B cell (primary cell): ENCODE measurements at regions not wholly inside any gene's neighbourhood (a gene's known extent, or its start where the extent isn't known, plus 50 kb on each side); places are given as distances from the start of the nearest gene placed in this dataset.

Experiments
- ATAC-seq: fragments of 200-7000 bp; cut with Tn5 transposase; one replicate; pipeline ENCODE4 v1.10.0; 2021; ENCODE audit warnings: low read depth, mild to moderate bottlenecking, moderate number of reproducible peaks, moderate library complexity
- CTCF ChIA-PET: fragments of 350-600 bp; sonication (Branson Sonifier 250); formaldehyde crosslinking; loops from one replicate; lab custom pipeline; 2021; ENCODE audit warnings: antibody characterized with exemption, inconsistent platforms; lab: Charles Lee
- POLR2A ChIA-PET: fragments of 350-600 bp; sonication (Branson Sonifier 250); formaldehyde crosslinking; loops from one replicate; lab custom pipeline; 2021; ENCODE audit warnings: antibody characterized with exemption; lab: Charles Lee
- DNase-seq: peaks from one replicate; pipeline ENCODE4 v3.0.0; 2013
- H2AFZ ChIP-seq: 2 replicates; pipeline ENCODE4 v1.6.1; 2012; ENCODE audit warnings: mild to moderate bottlenecking, low read depth, low read length; ENCODE audit not compliant: insufficient read depth, poor library complexity, severe bottlenecking
- H3K27ac ChIP-seq, 2 donors: 1 replicate in 1 of 2; 2 replicates in 1 of 2; pipeline ENCODE4 v1.5.1; 2012 to 2013; ENCODE audit warnings: low read length in 2 of 2, mild to moderate bottlenecking in 2 of 2, moderate library complexity in 1 of 2
- H3K27me3 ChIP-seq, 4 experiments: fragments of 200-600 bp in 1 of 4; sonication (generic) in 1 of 4; replicated peaks in 1 of 4; 1 replicate in 2 of 4; 2 replicates in 2 of 4; pipeline versions ENCODE4 v1.6.1 to v1.7.0; 2013 to 2016; ENCODE audit warnings: low read length in 3 of 4, mild to moderate bottlenecking in 2 of 4, mixed read lengths in 1 of 4, moderate library complexity in 1 of 4; ENCODE audit not compliant: insufficient read depth in 4 of 4, control insufficient read depth in 3 of 4; ENCODE audit errors: control extremely low read depth in 1 of 4
- H3K36me3 ChIP-seq, 2 experiments: replicated peaks in 1 of 2; 1 replicate in 1 of 2; 2 replicates in 1 of 2; pipeline versions ENCODE4 v1.6.1 to v1.7.1; 2013; ENCODE audit warnings: low read length in 1 of 2; ENCODE audit not compliant: insufficient read depth in 2 of 2, control insufficient read depth in 1 of 2; ENCODE audit errors: control extremely low read depth in 1 of 2, extremely low read depth in 1 of 2
- H3K4me1 ChIP-seq, 2 donors: fragments of 200-600 bp in 1 of 2; sonication (generic) in 1 of 2; 1 replicate in 1 of 2; 2 replicates in 1 of 2; pipeline versions ENCODE4 v1.5.1 to v1.6.1; 2013 to 2017; ENCODE audit warnings: low read length in 2 of 2; ENCODE audit not compliant: control insufficient read depth in 2 of 2, insufficient read depth in 2 of 2
- H3K4me2 ChIP-seq: replicated peaks from 2 replicates; pipeline ENCODE3; 2012; ENCODE audit warnings: mild to moderate bottlenecking, low read depth, low read length; ENCODE audit not compliant: poor library complexity, severe bottlenecking
- H3K4me3 ChIP-seq, 5 experiments: fragments of 200-600 bp in 1 of 5; sonication (generic) in 1 of 5; 1 replicate in 3 of 5; 2 replicates in 2 of 5; pipeline versions ENCODE4 v1.5.1 to v1.7.0; 2011 to 2016; ENCODE audit warnings: low read length in 4 of 5, mild to moderate bottlenecking in 4 of 5, low read depth in 2 of 5, control low read depth in 1 of 5, moderate library complexity in 1 of 5; ENCODE audit not compliant: insufficient read depth in 1 of 5; ENCODE audit errors: control extremely low read depth in 1 of 5, extremely low read depth in 1 of 5
- H3K79me2 ChIP-seq: fragments of 200-600 bp; sonication (generic); one replicate; pipeline ENCODE4 v1.6.0; 2016; ENCODE audit warnings: low read length; ENCODE audit not compliant: control insufficient read depth, insufficient read depth
- H3K9ac ChIP-seq: fragments of 200-600 bp; sonication (generic); 2 replicates; pipeline ENCODE4 v1.6.1; 2017; ENCODE audit warnings: mild to moderate bottlenecking, low read length, moderate library complexity
- H3K9me3 ChIP-seq, 3 donors: one replicate each; pipeline versions ENCODE4 v1.6.1 to v1.7.1; 2013; ENCODE audit warnings: low read length in 2 of 3; ENCODE audit not compliant: control insufficient read depth in 2 of 3, insufficient read depth in 1 of 3; ENCODE audit errors: control extremely low read depth in 1 of 3
- H4K20me1 ChIP-seq: 2 replicates; pipeline ENCODE4 v1.6.0; 2012; ENCODE audit warnings: mild to moderate bottlenecking, low read length; ENCODE audit not compliant: insufficient read depth, control insufficient read depth, poor library complexity, severe bottlenecking
- H3K27ac Mint-ChIP-seq: one replicate; pipeline ENCODE4 v1.8.0; 2021; ENCODE audit warnings: mixed read lengths
- H3K27me3 Mint-ChIP-seq: one replicate; pipeline ENCODE4 v1.8.0; 2021; ENCODE audit warnings: mixed read lengths
- H3K4me1 Mint-ChIP-seq: one replicate; pipeline ENCODE4 v1.8.0; 2021; ENCODE audit warnings: mixed read lengths
- H3K4me3 Mint-ChIP-seq: one replicate; pipeline ENCODE4 v1.8.0; 2021; ENCODE audit warnings: mixed read lengths
- H3K9me3 Mint-ChIP-seq: one replicate; pipeline ENCODE4 v1.8.0; 2022; ENCODE audit warnings: mixed read lengths; ENCODE audit not compliant: insufficient read depth
- CTCF ChIP-seq: fragments of 200-600 bp; IDR thresholded peaks from one replicate; pipeline ENCODE4 v1.8.0; 2022; ENCODE audit warnings: antibody characterized with exemption, mild to moderate bottlenecking
- EZH2 ChIP-seq: IDR thresholded peaks from 2 replicates; pipeline ENCODE4 v1.6.1; 2012; ENCODE audit warnings: borderline replicate concordance, low read depth, mild to moderate bottlenecking, moderate library complexity, low read length; ENCODE audit not compliant: insufficient read depth, poor library complexity, severe bottlenecking
- WGBS: methylation state at CpG from one replicate; pipeline ENCODE4 v1.1.5; 2013; ENCODE audit warnings: missing lambda C conversion rate; ENCODE audit not compliant: insufficient coverage; 5-methylcytosine and 5-hydroxymethylcytosine counted together
- intact Hi-C: fragments of 100-400 bp; cut with micrococcal nuclease; formaldehyde crosslinking; loops from one replicate; pipeline ENCODE4 v1.10.0; 2022

- Mint-ChIP-seq H3K27ac (no peak overlapping the region), H3K4me3 (no peak overlapping the region), H3K4me1 (peaks cover 12% of the 10 kb centered on the region), H3K27me3 (peaks cover 72% of the 10 kb centered on the region), H3K9me3 (no peaks in the 10 kb centered on the region)
- POLR2A ChIA-PET: no interaction called here
- Histone ChIP-seq H4K20me1 (no peaks in the 10 kb centered on the region), H2AFZ (no peak overlapping the region), H3K36me3 (no peaks in the 10 kb centered on the region), H3K4me1 (peaks cover 7 to 9% of the 10 kb centered on the region in 2 donors), H3K4me2 (no peak overlapping the region), H3K27ac (no peak overlapping the region), H3K9ac (no peak overlapping the region), H3K79me2 (no peaks in the 10 kb centered on the region), H3K9me3 (peaks cover 0 to 6% (median 0%) of the 10 kb centered on the region in 3 donors), H3K4me3 (no peak overlapping the region), H3K27me3 (peaks cover 0 to 78% (median 30%) of the 10 kb centered on the region in 4 experiments)
- ATAC-seq (no peak), DNase-seq (no peak)
- intact Hi-C loops: no loop called here
- 75% methylated on average over 4 of the region's 9 CpGs for WGBS
- TF ChIP-seq EZH2: no peak
- TF ChIP-seq CTCF: no peak
- CTCF ChIA-PET: no interaction called here
Measured at GRCh38 chr17:49904893-49905292, 57.0 kb upstream of the TAC4 start.

GRCh38 chr17:49906531-49907136 lies 58.8 kb upstream of the TAC4 start:
- 63% methylated on average over 4 of the region's 10 CpGs for WGBS

More at GRCh38 chr17:49906531-49907136, 58.8 kb upstream of the TAC4 start:
- ChIA-PET POLR2A (no interaction called here), CTCF (no interaction called here)
- no peaks in the 10 kb centered on the region for H3K79me2 ChIP-seq
- H3K27ac ChIP-seq: no peak overlapping the region
- H3K4me1 Mint-ChIP-seq: peaks cover 8% of the 10 kb centered on the region
- peaks cover 0 to 7% (median 0%) of the 10 kb centered on the region in 3 donors for H3K9me3 ChIP-seq
- no peak for TF ChIP-seq EZH2
- TF ChIP-seq CTCF: no peak
- H3K27ac Mint-ChIP-seq: no peak overlapping the region
- H3K27me3 Mint-ChIP-seq: peaks cover 73% of the 10 kb centered on the region
- intact Hi-C loops: no loop called here
- no peak for ATAC-seq
- H3K4me2 ChIP-seq: no peak overlapping the region
- H3K4me3 Mint-ChIP-seq: no peak overlapping the region
- no peaks in the 10 kb centered on the region for H4K20me1 ChIP-seq
- H3K27me3 ChIP-seq: peaks cover 0 to 85% (median 33%) of the 10 kb centered on the region in 4 experiments
- no peak overlapping the region for H3K4me3 ChIP-seq
- H2AFZ ChIP-seq: no peak overlapping the region
- no peaks in the 10 kb centered on the region for H3K36me3 ChIP-seq
- H3K9ac ChIP-seq: no peak overlapping the region
- H3K9me3 Mint-ChIP-seq: no peaks in the 10 kb centered on the region
- H3K4me1 ChIP-seq: peaks cover 5 to 10% of the 10 kb centered on the region in 2 donors
- DNase-seq: no peak
